Stimulated activated naive CD8-positive, alpha-beta T cell treated with anti-CD3 and anti-CD28 coated beads, Interleukin-15, amount 100 ng/mL, for 72 hours (primary cell): ENCODE measurements at regions not wholly inside any gene's neighbourhood (a gene's known extent, or its start where the extent isn't known, plus 50 kb on each side); places are given as distances from the start of the nearest gene placed in this dataset.

Source experiments
- ATAC-seq: fragments of 150-1000 bp; cut with Tn5 transposase; 2 replicates; pipeline ENCODE4 v1.10.0; 2021; ENCODE audit warnings: mild to moderate bottlenecking, moderate library complexity
- DNase-seq, 2 donors: peaks; one replicate each; pipeline ENCODE4 v3.0.0; 2021 to 2022
- H3K27ac Mint-ChIP-seq, 2 donors: one replicate each; pipeline ENCODE4 v1.8.0; 2022; ENCODE audit warnings: mild to moderate bottlenecking in 2 of 2, mixed read lengths in 2 of 2, moderate library complexity in 2 of 2
- H3K27me3 Mint-ChIP-seq: one replicate; pipeline ENCODE4 v1.8.0; 2022; ENCODE audit warnings: mixed read lengths
- H3K4me1 Mint-ChIP-seq: one replicate; pipeline ENCODE4 v1.8.0; 2022; ENCODE audit warnings: mild to moderate bottlenecking, mixed read lengths
- H3K4me3 Mint-ChIP-seq, 2 donors: one replicate each; pipeline ENCODE4 v1.8.0; 2022; ENCODE audit warnings: mild to moderate bottlenecking in 2 of 2, mixed read lengths in 2 of 2, moderate library complexity in 1 of 2
- H3K9me3 Mint-ChIP-seq, 2 donors: one replicate each; pipeline ENCODE4 v1.8.0; 2022; ENCODE audit warnings: mixed read lengths in 2 of 2

DNA sequence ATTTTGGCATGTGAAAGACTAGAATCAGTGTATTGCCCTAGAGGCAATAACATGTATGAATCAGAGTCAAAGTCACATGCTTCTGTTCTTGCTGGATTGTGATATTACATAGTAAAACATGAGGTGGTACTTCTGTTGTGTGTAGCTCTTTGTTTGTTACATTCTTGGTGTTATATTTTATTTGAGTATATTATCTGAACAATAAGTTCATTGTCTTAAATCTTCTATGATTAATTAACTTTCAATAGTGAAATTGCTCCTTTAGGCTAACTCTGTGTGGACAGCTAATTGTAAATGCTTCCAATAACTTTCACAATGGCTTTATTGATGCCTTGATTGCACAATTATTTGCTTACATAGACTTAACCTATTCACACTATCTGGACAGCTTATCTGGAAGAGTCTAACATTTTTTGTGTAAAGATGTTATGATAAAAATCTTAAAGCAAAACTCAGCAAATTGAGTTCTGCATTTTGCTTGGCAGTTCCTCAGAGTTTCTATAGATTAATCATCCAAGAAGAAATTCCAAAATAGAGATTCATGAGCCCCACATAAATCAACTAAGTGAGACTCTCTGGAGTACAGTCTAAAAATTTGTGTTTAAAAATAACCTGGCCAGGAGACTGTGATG lies 239.6 kb upstream of the TUSC1 start:
- ATAC-seq = no peak
- H3K27me3 Mint-ChIP-seq = no peaks in the 10 kb centered on the region
- DNase-seq = no peak
- no peak overlapping the region for H3K4me3 Mint-ChIP-seq
- peaks cover 0 to under 1% of the 10 kb centered on the region in 2 donors for H3K9me3 Mint-ChIP-seq
- no peaks in the 10 kb centered on the region for H3K4me1 Mint-ChIP-seq
- peak overlapping the region in 1 of 2 donors; percentile 65 for H3K27ac Mint-ChIP-seq

DNA sequence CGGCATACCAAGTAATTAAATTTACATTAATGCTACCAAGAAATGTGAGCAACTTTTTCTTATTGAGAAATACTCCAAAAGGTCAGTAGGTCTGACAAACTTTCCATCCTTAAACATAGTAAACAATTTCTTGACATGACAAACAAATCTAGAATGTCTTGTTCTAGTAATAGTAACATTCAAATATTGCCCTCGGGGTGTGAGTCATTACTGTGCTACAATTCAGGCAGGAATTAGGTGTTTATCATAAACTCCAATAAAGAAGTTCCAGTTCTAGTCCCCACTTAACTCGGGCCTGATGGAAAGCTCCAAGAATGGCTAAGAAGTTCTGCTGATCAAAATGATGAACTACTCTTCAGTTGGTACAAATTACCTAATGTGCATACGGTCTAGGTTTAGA lies 235.6 kb upstream of the TUSC1 start:
- Mint-ChIP-seq H3K4me1 (no peaks in the 10 kb centered on the region), H3K27ac (no peak overlapping the region), H3K27me3 (no peaks in the 10 kb centered on the region), H3K9me3 (peaks cover 7 to 16% of the 10 kb centered on the region in 2 donors), H3K4me3 (no peak overlapping the region)
- no peak for ATAC-seq
- DNase-seq = no peak

- ATAC-seq (no peak), DNase-seq (no peak)
- H3K27me3 Mint-ChIP-seq = no peaks in the 10 kb centered on the region
- no peak overlapping the region for H3K27ac Mint-ChIP-seq
- H3K4me3 Mint-ChIP-seq = no peak overlapping the region
- H3K9me3 Mint-ChIP-seq = peaks cover 12 to 31% of the 10 kb centered on the region in 2 donors
- no peaks in the 10 kb centered on the region for H3K4me1 Mint-ChIP-seq
Observed at GRCh38 chr9:25904701-25905100, 226.5 kb upstream of the TUSC1 start.

GRCh38 chr9:25891527-25891926 lies 213.3 kb upstream of the TUSC1 start:
- no peaks in the 10 kb centered on the region for H3K27me3 Mint-ChIP-seq
- H3K4me1 Mint-ChIP-seq = no peaks in the 10 kb centered on the region
- H3K27ac Mint-ChIP-seq = no peak overlapping the region
- DNase-seq (no peak), ATAC-seq (no peak)
- H3K9me3 Mint-ChIP-seq = peaks cover 9 to 44% of the 10 kb centered on the region in 2 donors
- no peak overlapping the region for H3K4me3 Mint-ChIP-seq

DNA sequence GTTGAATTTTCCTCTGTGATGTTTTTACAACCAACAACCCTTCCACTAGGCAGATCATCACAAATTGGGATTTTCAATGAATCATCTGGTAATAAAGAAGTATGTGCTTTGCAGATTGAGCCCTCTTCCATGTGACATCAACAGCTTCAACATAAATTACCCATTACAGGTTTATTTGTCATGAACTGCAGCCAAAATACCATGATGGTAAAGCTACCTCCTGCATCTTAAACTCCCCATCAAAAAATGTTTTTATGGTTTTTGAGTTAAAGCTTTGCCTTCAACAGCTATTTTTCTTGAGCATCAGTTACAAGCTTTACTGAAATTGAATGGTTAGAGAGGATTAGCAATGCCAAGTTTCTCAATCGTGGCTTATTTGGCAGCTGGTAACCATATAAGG lies 211.4 kb upstream of the TUSC1 start:
- no peak overlapping the region for H3K4me3 Mint-ChIP-seq
- ATAC-seq (no peak), DNase-seq (no peak)
- peaks cover 1 to 35% of the 10 kb centered on the region in 2 donors for H3K9me3 Mint-ChIP-seq
- H3K27me3 Mint-ChIP-seq = no peaks in the 10 kb centered on the region
- H3K4me1 Mint-ChIP-seq = no peaks in the 10 kb centered on the region
- H3K27ac Mint-ChIP-seq = no peak overlapping the region

- H3K4me3 Mint-ChIP-seq = no peak overlapping the region
- no peaks in the 10 kb centered on the region for H3K4me1 Mint-ChIP-seq
- ATAC-seq (no peak), DNase-seq (no peak)
- H3K27ac Mint-ChIP-seq = no peak overlapping the region
- peaks cover 7 to 16% of the 10 kb centered on the region in 2 donors for H3K9me3 Mint-ChIP-seq
- no peaks in the 10 kb centered on the region for H3K27me3 Mint-ChIP-seq
Observed at GRCh38 chr9:25876248-25876647, 198.0 kb upstream of the TUSC1 start.

DNA sequence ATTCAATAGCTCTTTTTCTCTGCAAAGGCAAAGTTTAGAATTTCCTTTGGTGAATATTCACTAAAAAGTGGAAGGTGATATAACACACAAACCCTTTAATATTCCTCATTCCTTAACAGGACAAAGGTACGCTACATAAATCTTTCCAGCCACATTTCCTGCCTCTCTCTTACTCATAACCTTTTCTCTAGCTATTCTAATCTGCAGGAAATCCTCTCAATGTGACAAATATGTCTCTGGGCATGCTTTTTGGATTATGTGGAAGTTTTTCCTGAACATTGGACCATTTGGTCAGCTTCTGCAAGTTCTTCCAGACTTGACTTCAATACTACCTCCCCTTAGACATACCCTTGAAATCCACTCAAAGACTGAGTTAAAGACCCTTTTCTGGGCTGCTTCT lies 186.3 kb upstream of the TUSC1 start:
- H3K27me3 Mint-ChIP-seq = no peaks in the 10 kb centered on the region
- no peaks in the 10 kb centered on the region for H3K4me1 Mint-ChIP-seq
- no peak for DNase-seq
- H3K9me3 Mint-ChIP-seq = peaks cover 0 to 8% of the 10 kb centered on the region in 2 donors
- no peak overlapping the region for H3K27ac Mint-ChIP-seq
- ATAC-seq = no peak
- H3K4me3 Mint-ChIP-seq = no peak overlapping the region

DNA sequence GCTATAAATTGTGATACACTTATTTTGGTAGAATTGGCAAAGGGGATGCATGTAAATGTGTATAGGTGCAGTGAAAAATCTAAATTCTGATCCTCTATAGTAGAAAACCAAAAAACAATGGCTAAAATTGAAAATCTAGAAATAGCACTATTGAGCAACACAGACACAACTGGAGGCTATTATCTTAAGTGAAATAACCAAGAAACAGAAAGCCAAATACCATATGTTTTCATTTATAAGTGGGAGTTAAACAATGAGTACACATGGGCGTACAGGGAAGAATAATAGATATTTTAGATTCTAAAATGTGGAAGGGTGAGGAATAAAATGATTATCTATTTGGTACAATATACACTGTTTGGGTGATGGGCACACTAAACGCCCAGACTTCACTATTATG lies 183.2 kb upstream of the TUSC1 start:
- H3K9me3 Mint-ChIP-seq = peaks cover 0 to 8% of the 10 kb centered on the region in 2 donors
- H3K27me3 Mint-ChIP-seq = no peaks in the 10 kb centered on the region
- no peak overlapping the region for H3K4me3 Mint-ChIP-seq
- ATAC-seq (no peak), DNase-seq (no peak)
- H3K27ac Mint-ChIP-seq = no peak overlapping the region
- H3K4me1 Mint-ChIP-seq = no peaks in the 10 kb centered on the region

GRCh38 chr9:25857147-25857546 lies 178.9 kb upstream of the TUSC1 start:
- Mint-ChIP-seq H3K4me3 (no peak overlapping the region), H3K27me3 (no peaks in the 10 kb centered on the region), H3K4me1 (no peaks in the 10 kb centered on the region), H3K9me3 (peaks cover 0 to 15% of the 10 kb centered on the region in 2 donors), H3K27ac (no peak overlapping the region)
- ATAC-seq (no peak), DNase-seq (no peak)

DNA sequence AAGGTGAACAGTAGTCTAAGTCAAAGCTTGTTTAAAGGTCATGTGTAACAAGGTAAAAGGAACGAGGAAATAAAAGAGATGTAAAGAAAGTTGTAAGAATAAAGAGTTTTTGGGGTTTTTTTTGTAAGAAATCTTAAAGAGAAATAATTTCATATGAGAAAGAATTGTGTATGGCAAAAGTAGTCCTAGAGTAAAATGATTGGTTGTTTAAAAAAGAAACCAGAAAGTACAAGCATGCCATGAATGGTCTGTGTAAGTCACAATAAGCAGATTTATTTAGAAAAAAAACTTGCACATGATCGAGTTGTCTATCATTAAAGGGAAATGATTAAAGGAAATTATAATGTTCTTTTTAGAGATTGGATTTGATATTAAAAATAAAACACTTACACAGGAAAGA lies 172.6 kb upstream of the TUSC1 start:
- no peak for DNase-seq
- Mint-ChIP-seq H3K9me3 (peaks cover 0 to 22% of the 10 kb centered on the region in 2 donors), H3K4me1 (no peaks in the 10 kb centered on the region), H3K27ac (peak overlapping the region in 1 of 2 donors; percentile 76), H3K4me3 (no peak overlapping the region), H3K27me3 (no peaks in the 10 kb centered on the region)
- ATAC-seq = no peak

- DNase-seq (no peak), ATAC-seq (no peak)
- Mint-ChIP-seq H3K4me3 (no peak overlapping the region), H3K27ac (no peak overlapping the region), H3K9me3 (peaks cover 0 to 12% of the 10 kb centered on the region in 2 donors), H3K27me3 (no peaks in the 10 kb centered on the region), H3K4me1 (no peaks in the 10 kb centered on the region)
Observed at GRCh38 chr9:25845867-25846266, 167.6 kb upstream of the TUSC1 start.

DNA sequence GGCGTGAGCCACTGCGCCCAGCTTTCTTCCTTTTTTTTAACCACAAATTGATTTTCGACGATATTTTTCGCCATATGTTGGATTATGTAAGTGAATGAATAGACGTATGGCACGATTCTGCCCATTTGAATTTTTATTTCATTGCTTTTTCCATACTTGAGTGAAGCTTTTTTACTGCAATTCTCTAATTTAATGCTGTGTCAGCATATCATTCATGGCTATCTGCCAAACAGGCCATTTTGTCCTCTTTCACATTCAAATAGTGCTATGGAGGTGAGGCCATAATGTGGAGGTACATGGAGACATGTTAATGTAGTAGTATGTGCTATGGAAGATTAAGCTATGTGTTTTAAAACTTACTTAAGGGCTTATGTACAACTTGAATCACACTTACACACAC lies 152.1 kb upstream of the TUSC1 start:
- Mint-ChIP-seq H3K27ac (no peak overlapping the region), H3K4me1 (no peaks in the 10 kb centered on the region), H3K27me3 (no peaks in the 10 kb centered on the region), H3K4me3 (no peak overlapping the region), H3K9me3 (peaks cover 20% of the 10 kb centered on the region in 2 donors)
- DNase-seq = no peak
- ATAC-seq = no peak

DNA sequence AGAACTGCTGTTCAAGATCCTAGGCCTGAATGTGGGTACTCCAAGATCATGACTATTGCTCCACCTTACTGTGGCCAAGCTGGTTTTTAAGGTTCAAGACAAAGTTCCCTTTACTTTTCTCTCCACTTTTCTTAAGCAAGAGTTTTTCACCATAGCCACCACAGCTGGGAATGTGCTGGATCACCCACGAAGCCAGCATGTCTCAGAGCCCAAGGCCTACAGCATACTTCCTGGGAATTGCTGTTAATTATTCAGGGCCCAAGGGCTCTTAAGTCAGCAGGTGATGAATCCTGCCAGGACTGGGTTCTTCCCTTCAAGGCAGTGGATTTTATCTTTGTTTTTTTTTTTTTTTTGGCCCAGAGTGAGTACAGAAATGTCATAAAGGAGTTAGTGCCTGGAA lies 149.4 kb upstream of the TUSC1 start:
- ATAC-seq = no peak
- no peak overlapping the region for H3K4me3 Mint-ChIP-seq
- peaks cover 30 to 34% of the 10 kb centered on the region in 2 donors for H3K9me3 Mint-ChIP-seq

GRCh38 chr9:25816439-25816838 lies 138.2 kb upstream of the TUSC1 start:
- ATAC-seq = no peak

More for the DNA sequence above, 149.4 kb upstream of the TUSC1 start:
- Mint-ChIP-seq H3K4me1 (no peaks in the 10 kb centered on the region), H3K27me3 (no peaks in the 10 kb centered on the region), H3K27ac (no peak overlapping the region)
- no peak for DNase-seq

DNA sequence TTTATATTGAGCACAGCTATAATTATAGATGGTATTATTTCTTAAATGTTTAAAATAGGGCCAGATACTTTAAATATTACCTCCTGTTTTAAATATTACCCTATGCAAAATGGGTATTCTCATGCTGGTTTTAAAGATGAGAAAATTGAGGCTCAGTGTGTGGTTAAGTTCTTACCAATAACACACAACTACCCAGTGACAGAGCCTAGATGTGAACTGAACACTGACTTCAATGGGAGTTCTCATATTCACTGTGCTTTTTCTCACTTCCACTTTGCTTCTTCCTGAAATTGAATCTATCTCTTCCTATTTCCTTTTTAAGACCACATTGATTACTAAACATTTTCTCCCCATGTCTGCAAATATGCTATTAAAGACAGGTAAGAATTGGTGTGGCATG lies 135.8 kb upstream of the TUSC1 start:
- DNase-seq (no peak), ATAC-seq (no peak)
- H3K9me3 Mint-ChIP-seq = peaks cover 0 to 1% of the 10 kb centered on the region in 2 donors
- no peak overlapping the region for H3K27ac Mint-ChIP-seq
- H3K27me3 Mint-ChIP-seq = no peaks in the 10 kb centered on the region
- H3K4me1 Mint-ChIP-seq = no peaks in the 10 kb centered on the region
- no peak overlapping the region for H3K4me3 Mint-ChIP-seq

More at GRCh38 chr9:25816439-25816838, 138.2 kb upstream of the TUSC1 start:
- H3K4me3 Mint-ChIP-seq = no peak overlapping the region
- H3K4me1 Mint-ChIP-seq = no peaks in the 10 kb centered on the region
- no peak overlapping the region for H3K27ac Mint-ChIP-seq
- no peaks in the 10 kb centered on the region for H3K27me3 Mint-ChIP-seq
- DNase-seq = no peak
- no peaks in the 10 kb centered on the region for H3K9me3 Mint-ChIP-seq

GRCh38 chr9:25813478-25813877 lies 135.2 kb upstream of the TUSC1 start:
- Mint-ChIP-seq H3K27ac (no peak overlapping the region), H3K9me3 (peaks cover 0 to 7% of the 10 kb centered on the region in 2 donors), H3K27me3 (no peaks in the 10 kb centered on the region), H3K4me3 (no peak overlapping the region), H3K4me1 (no peaks in the 10 kb centered on the region)
- ATAC-seq (no peak), DNase-seq (no peak)

- DNase-seq (no peak), ATAC-seq (no peak)
- Mint-ChIP-seq H3K4me1 (no peaks in the 10 kb centered on the region), H3K9me3 (peaks cover 5 to 21% of the 10 kb centered on the region in 2 donors), H3K4me3 (no peak overlapping the region), H3K27me3 (no peaks in the 10 kb centered on the region), H3K27ac (no peak overlapping the region)
Observed at GRCh38 chr9:25808554-25808953, 130.3 kb upstream of the TUSC1 start.
